Spinal cord (tissue), 9 donors: ENCODE measurements at regions not wholly inside any gene's neighbourhood (a gene's known extent, or its start where the extent isn't known, plus 50 kb on each side); places are given as distances from the start of the nearest gene placed in this dataset.

Experiments
- DNase-seq, 6 donors: peaks; one replicate each; pipeline versions ENCODE4 v3.0.0 to v3.0.0-alpha.2; 2013 to 2015; ENCODE audit warnings: low spot score in 6 of 6, low read depth in 4 of 6
- H3K27ac ChIP-seq: one replicate; pipeline ENCODE4 v1.5.1; 2013; ENCODE audit warnings: low read depth, low read length, control low read depth
- H3K27me3 ChIP-seq: one replicate; pipeline ENCODE4 v1.6.1; 2013; ENCODE audit warnings: low read length; ENCODE audit not compliant: control insufficient read depth, insufficient read depth
- H3K36me3 ChIP-seq: one replicate; pipeline ENCODE4 v1.6.1; 2013; ENCODE audit warnings: low read length; ENCODE audit not compliant: control insufficient read depth, insufficient read depth
- H3K4me1 ChIP-seq: one replicate; pipeline ENCODE4 v1.6.1; 2013; ENCODE audit warnings: low read length; ENCODE audit not compliant: control insufficient read depth, insufficient read depth
- H3K4me3 ChIP-seq: one replicate; pipeline ENCODE4 v1.5.1; 2013; ENCODE audit warnings: low read depth, low read length, control low read depth
- H3K9me3 ChIP-seq: one replicate; pipeline ENCODE4 v1.6.1; 2013; ENCODE audit warnings: low read length; ENCODE audit not compliant: control insufficient read depth, insufficient read depth
- whole genome bisulfite sequencing: methylation state at CpG from one replicate; pipeline ENCODE4 v1.1.5; 2013; ENCODE audit warnings: missing lambda C conversion rate; ENCODE audit not compliant: insufficient coverage; 5-methylcytosine and 5-hydroxymethylcytosine counted together
- donor health status: healthy.

DNA sequence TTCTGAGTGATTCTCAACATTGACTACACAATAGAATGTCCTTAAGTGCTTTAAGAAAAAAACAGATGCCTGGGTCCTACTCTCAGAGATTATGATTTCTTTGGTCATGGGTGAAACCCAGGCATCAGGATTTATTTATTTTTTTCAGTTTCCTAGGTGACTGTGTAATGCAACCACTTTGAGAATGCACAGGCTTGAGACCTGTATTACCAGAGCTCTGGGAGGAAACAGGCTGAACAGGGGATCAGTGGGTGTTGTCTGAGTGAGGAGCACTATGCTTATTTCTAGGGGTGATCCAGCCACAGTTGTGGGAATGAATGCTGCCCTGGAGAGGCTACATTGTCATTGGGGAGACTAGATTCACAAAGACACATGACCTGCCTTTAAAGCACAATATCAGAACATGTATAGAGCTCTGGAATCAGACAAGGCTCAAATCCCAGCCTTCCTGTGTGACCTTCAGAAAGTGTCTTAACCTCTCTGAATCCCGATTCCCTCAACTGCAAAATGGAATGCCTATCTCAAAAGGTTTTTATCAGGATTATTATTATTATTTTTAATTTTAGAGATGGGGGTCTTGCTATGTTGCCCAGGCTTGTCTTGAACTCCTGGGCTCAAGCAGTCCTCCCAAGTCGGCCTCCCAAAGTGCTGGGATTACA, 61.6 kb upstream of the PRPS1 start:
- Histone ChIP-seq H3K4me1 (peaks cover 14% of the 10 kb centered on the region), H3K36me3 (peaks cover 5% of the 10 kb centered on the region), H3K4me3 (no peak overlapping the region), H3K27ac (peak overlapping the region; percentile 30), H3K27me3 (peaks cover 15% of the 10 kb centered on the region), H3K9me3 (no peaks in the 10 kb centered on the region)
- no CpG with 5 or more reads among the region's 2 CpGs for WGBS
- no peak for DNase-seq

DNA sequence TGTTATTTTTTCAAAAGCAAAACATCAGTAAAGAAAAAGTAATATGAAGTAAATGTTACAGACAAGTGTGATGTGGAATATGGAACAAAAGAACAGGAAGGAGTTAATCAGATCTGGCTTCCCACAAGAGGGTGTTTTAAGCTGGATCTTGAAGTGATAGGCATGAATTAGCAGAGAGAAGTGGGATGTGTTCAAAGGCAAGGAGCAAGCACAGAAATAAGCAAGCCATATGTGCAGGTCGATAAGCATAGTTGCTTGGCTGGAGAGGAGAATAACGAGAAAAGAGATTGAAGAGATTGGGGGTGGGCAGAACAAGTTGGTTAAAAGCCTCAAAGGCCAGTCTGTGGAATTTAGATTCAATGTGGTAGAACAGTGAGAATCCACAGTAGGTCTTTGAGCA, 60.9 kb upstream of the PRPS1 start:
- WGBS: 54% methylated on average over 2 of the region's 2 CpGs
- Histone ChIP-seq H3K4me3 (no peak overlapping the region), H3K27me3 (peaks cover 10% of the 10 kb centered on the region), H3K9me3 (no peaks in the 10 kb centered on the region), H3K27ac (no peak overlapping the region), H3K36me3 (peaks cover 5% of the 10 kb centered on the region), H3K4me1 (peaks cover 14% of the 10 kb centered on the region)
- DNase-seq: no peak

DNA sequence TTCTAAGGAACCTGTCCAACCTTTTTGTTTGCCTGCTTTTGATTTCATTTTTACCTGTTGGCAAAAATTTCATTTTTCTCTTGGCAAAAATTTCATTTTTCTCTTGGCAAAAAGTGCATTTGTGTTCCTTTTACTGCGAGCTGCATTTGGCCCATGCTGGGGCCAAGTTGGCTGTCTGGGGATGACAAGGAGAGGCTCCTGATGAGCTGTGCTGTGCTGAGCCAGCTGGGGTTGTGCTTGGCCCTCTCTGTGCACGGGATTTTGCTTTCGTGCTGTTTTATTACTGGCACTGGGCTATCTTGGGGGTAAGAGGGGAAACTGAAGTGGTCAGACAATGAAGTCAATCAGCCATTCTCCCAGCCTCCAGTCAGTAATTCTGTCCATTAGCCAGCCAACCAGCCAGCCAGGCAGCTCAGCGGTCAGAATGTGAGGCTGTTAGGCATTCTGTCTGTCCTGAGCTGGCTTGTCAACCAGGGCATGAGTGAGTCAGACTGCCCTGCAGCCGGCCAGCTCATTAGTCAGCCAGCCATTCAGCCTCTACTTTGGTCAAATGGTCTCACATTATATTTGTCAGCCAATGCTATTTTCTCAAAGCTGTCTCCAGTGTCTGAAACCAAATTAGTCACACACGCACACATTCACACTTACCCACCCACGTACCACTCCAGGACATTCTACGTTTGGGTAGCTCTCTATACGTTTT, 56.9 kb upstream of the PRPS1 start:
- peaks cover 4% of the 10 kb centered on the region for H3K36me3 ChIP-seq
- H3K4me1 ChIP-seq: peaks cover 5% of the 10 kb centered on the region
- peaks cover 4% of the 10 kb centered on the region for H3K27me3 ChIP-seq
- H3K27ac ChIP-seq: no peak overlapping the region
- no peaks in the 10 kb centered on the region for H3K9me3 ChIP-seq
- peak in 1 of 6 donors; percentile 15 for DNase-seq
- no peak overlapping the region for H3K4me3 ChIP-seq
- WGBS: 76% methylated on average over 4 of the region's 9 CpGs

DNA sequence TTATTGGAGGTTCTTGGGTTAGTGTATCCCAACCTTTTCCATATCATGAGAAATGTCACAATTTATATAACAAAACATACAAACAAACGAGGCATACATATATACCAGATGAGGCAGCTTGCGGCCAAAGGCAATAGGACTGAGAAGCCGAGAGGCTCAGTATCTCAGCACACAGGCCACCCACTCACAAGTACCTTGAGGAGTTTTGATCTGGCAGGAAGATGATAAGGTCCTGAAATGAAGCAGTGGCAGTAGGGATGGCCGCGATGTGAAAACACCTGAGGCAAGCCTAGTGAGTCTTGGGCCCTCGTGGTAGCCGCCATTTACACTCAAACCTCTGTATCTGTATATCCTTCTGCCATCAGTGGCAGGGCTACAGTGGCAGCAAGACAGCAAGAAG, 55.3 kb upstream of the PRPS1 start:
- DNase-seq: no peak
- peaks cover 5% of the 10 kb centered on the region for H3K4me1 ChIP-seq
- no peaks in the 10 kb centered on the region for H3K9me3 ChIP-seq
- peaks cover 4% of the 10 kb centered on the region for H3K36me3 ChIP-seq
- no peak overlapping the region for H3K4me3 ChIP-seq
- WGBS: no CpG with 5 or more reads among the region's 7 CpGs
- peaks cover 4% of the 10 kb centered on the region for H3K27me3 ChIP-seq
- H3K27ac ChIP-seq: no peak overlapping the region

DNA sequence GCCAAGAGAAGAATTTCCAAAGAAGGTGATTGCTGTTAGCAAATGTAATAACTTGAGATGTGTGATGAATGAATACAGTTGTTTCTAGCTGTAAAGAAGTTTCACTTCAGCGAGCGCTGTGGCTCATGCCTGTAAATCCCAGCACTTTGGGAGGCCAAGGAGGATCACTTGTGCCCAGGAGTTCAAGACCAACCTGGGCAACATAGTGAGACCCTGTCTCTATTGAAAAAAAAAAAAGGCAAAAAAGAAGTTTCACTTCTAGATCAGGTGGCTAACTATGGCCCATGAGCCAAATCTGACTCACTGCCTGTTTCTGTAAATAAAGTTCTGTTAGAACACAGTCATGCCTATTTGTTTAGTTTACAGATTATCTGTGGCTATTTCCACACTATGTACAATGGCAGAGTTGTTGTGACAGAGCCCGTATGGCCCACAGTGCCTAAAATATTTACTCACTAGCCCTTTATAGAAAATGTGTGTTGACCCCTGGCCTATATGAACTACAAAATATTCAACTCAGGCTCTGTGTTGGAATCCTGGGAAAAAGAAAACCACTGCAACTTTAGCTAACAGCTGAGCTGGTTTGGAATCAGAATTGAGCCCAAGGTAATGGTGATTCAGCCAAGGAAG, 54.1 kb upstream of the PRPS1 start:
- WGBS: 94% methylated on average over 2 of the region's 3 CpGs

DNA sequence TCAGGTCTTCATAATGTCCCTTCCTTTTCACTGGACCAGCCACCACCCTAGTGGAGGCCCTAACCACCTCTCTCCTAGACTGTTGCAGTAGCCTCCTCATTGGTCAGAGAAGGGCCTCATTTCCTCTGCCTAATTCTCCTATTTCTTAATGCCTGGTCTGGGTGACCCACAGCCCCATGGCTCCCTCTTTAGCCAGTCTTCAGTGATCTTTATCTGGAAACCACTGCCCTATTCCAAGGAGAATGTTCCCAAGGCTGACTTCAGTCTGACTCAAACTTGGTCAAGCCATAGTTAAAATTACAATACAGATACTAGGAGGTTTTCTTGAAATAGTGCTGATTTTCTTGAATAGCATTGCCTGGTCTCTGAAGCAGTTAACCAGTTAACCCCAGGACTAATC, 53.6 kb upstream of the PRPS1 start:
- H3K4me1 ChIP-seq: peaks cover 5% of the 10 kb centered on the region
- peaks cover 4% of the 10 kb centered on the region for H3K27me3 ChIP-seq
- H3K9me3 ChIP-seq: no peaks in the 10 kb centered on the region
- DNase-seq: no peak
- H3K4me3 ChIP-seq: no peak overlapping the region
- no peak overlapping the region for H3K27ac ChIP-seq
- peaks cover 6% of the 10 kb centered on the region for H3K36me3 ChIP-seq

More for the DNA sequence above, 54.1 kb upstream of the PRPS1 start:
- Histone ChIP-seq H3K4me1 (peaks cover 5% of the 10 kb centered on the region), H3K4me3 (no peak overlapping the region), H3K27me3 (peaks cover 4% of the 10 kb centered on the region), H3K27ac (no peak overlapping the region), H3K36me3 (peaks cover 6% of the 10 kb centered on the region), H3K9me3 (no peaks in the 10 kb centered on the region)
- no peak for DNase-seq

DNA sequence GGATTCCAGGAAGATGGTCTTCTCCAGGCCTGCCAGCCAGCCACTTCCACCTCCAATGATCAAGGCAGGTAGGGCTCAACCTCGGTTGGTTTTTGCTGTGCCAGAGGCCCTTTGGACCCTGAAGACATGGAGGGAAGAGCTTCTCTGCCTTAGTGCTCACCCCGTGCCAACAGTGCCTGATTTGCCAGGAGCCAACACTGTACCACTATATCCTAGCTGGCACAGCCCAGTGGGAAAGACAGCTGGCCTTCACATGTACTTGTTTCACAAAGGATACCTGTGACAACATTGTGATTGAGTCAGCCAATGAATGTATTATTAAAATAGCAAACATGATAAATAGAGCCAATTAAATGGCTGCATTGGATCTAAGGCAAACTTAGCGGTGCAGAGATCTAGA, 51.9 kb upstream of the PRPS1 start:
- no peak overlapping the region for H3K4me3 ChIP-seq
- H3K27me3 ChIP-seq: peaks cover 3% of the 10 kb centered on the region
- H3K27ac ChIP-seq: no peak overlapping the region
- WGBS: 65% methylated on average over 2 of the region's 3 CpGs
- DNase-seq: no peak
- H3K36me3 ChIP-seq: peaks cover 6% of the 10 kb centered on the region
- no peaks in the 10 kb centered on the region for H3K9me3 ChIP-seq
- peaks cover 3% of the 10 kb centered on the region for H3K4me1 ChIP-seq

DNA sequence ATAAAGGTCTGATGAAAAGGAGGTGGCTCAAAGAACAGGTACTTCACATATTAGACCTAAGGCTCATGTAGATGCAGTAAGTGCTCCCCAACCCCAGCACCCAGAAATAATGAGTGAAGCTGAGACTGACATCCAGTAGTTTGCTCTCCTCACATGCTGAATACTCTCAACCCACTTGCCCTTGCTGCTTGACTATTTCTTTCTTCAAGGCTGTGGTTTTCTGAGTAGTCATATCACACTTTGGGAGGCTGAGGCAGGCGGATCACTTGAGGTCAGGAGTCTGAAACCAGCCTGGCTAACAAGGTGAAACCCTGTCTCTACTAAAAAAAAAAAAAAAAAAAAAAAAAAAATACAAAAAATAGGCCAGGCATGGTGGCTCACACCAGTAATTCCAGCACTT, 51.5 kb upstream of the PRPS1 start:
- H3K4me3 ChIP-seq: no peak overlapping the region
- WGBS: no CpG with 5 or more reads among the region's 1 CpG
- no peak for DNase-seq
- H3K27me3 ChIP-seq: no peaks in the 10 kb centered on the region
- H3K36me3 ChIP-seq: peaks cover 6% of the 10 kb centered on the region
- H3K4me1 ChIP-seq: no peaks in the 10 kb centered on the region
- no peaks in the 10 kb centered on the region for H3K9me3 ChIP-seq
- H3K27ac ChIP-seq: no peak overlapping the region

DNA sequence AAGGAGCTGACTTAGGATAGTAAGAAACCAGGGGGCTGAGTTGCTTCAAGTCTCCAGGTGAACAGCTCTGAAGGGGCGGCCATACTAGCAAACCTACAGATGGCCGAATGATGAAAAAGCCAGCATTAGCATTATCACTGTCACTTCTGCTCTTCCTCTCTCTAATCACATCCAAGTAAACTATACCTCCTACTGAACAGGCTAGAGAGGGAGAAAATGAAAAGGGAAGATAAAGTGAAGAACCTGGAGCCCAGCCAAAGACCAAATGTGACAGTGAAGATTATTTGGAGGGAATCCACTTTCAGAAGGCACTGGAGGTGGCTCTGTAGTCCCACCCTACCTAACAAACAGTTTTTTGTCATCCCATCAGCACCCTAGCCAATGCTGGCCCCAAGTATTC, 50.4 kb upstream of the PRPS1 start:
- no peak overlapping the region for H3K27ac ChIP-seq
- H3K36me3 ChIP-seq: peaks cover 6% of the 10 kb centered on the region
- no peaks in the 10 kb centered on the region for H3K9me3 ChIP-seq
- WGBS: no CpG with 5 or more reads among the region's 2 CpGs
- H3K27me3 ChIP-seq: no peaks in the 10 kb centered on the region
- no peaks in the 10 kb centered on the region for H3K4me1 ChIP-seq
- no peak overlapping the region for H3K4me3 ChIP-seq
- no peak for DNase-seq
